Stimulated activated CD4-positive, alpha-beta T cell treated with anti-CD3 and anti-CD28 coated beads, Interleukin-12 subunit alpha, Interleukin-12 subunit beta, amount 100 ng/mL, for 48 hours (primary cell): ENCODE measurements at regions not wholly inside any gene's neighbourhood (a gene's known extent, or its start where the extent isn't known, plus 50 kb on each side); places are given as distances from the start of the nearest gene placed in this dataset.

Experiments used
- DNase-seq, 3 donors: peaks; one replicate each; pipeline ENCODE4 v3.0.0-alpha.2; 2020; ENCODE audit warnings: low read depth in 2 of 3, low spot score in 1 of 3

- DNase-seq: no peak
Measured at GRCh38 chr4:129543299-129543698, 447.3 kb downstream of the C4orf33 start.

DNA sequence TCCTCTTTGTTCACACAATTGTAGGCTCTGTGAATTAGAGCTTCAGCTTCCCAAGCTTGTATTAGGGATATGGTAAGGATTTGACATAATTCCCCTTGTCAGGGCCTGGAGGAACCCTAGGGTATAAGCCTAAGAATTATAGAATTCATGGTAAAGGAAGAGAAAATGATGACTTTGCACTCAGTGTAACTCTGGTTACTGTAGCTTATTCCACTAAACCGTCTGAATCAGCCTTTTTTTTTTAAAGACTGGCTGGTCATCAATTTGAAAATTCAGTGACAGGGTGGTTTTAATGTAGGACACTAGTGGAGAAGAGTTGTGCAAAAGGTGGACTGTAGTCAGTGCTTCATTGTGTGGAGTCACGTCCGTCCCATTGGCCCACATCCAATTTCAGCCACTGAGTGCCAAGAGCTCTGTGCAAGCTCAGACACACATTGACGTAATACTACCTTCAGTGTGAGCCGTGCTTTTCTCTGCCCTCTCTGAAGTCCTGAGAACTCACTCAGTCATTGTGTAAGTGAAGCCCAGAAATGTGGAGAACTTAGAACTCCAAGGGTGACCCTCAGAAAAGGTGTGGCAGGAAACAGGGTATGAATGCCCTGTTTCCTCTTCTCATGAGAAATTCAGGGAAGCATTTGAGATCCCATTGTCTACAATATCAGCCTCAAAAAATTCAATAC lies 449.8 kb downstream of the C4orf33 start:
- DNase-seq: no peak

GRCh38 chr4:129546531-129546930 lies 450.6 kb downstream of the C4orf33 start:
- no peak for DNase-seq

GRCh38 chr4:129550281-129550785 lies 454.4 kb downstream of the C4orf33 start:
- DNase-seq: no peak

DNA sequence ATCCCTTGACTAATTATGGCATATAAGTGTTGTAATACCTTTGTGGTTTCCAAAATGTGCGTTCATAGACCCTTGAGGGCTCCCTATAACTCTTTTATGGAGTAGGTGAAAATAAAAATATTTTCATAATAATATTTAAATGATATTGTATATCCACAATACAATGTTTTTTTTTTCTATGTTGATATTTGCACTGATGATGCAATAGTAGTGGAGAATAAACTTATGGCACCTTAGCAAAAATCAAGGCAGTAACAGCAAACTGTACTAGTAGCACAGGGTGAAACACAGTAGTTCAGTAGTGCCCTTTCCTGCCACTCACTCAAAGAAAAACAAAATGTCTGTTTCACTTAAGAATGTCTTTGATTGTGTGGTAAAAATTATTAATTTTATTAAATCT lies 465.3 kb downstream of the C4orf33 start:
- no peak for DNase-seq

DNA sequence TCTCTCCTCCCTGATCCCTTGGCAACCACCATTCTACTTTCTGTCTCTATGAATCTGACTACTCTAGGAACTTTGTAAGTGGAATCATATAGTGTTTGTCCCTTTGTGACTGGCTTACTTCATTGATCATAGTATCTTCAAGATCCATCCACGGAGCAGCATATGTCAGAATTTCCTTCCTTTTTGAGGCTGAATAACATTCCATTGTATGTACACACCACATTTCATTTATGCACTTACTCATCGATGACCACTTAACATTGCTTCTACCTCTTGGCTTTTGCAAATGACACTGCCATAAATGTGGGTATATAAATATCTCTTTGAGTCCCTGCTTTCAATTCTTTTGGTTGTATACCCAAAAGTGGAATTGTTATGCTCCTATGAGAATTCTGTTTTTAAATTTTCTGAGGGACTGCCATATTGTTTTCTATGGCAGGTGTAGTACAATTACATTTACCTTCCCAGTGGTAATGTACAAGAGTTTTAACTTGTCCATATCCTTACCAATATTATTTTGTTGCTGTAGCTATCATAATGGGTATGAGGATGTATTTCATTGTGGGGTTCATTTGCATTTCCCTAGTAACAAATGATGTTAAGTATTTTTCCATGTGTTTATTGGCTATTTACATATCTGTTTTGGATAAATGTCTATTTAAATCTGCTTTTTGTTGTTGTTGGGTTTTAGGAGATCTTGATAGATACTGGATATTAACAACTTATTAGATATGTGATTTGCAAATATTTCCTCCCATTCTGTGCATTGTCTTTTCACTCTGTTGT lies 466.1 kb downstream of the C4orf33 start:
- no peak for DNase-seq

DNA sequence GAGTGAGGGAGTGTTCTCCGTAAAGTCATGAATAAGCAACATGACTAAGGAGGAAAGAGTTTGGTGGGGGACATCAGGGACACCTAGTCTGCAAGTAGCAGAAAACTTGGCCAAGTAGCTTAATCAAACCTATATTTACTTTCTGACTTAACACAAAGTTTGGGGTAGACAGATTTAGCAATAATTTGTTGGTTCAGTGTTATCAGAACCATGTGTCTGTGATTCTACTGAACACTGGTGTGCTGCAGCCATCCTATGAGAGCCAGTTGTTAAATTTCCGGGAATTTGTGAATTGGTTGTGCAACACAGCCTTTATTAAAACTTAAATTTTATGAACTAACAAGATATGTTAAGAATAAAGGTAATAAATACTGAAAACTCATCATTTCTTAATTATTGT lies 469.3 kb downstream of the C4orf33 start:
- DNase-seq: no peak

- DNase-seq: no peak
Measured at GRCh38 chr4:129570326-129570725, 474.4 kb downstream of the C4orf33 start.

GRCh38 chr4:129578336-129578735 lies 482.4 kb downstream of the C4orf33 start:
- no peak for DNase-seq

- DNase-seq: no peak
Measured at GRCh38 chr4:129581305-129581704, 485.4 kb downstream of the C4orf33 start.

- DNase-seq: no peak
Measured at GRCh38 chr4:129583868-129584267, 487.9 kb downstream of the C4orf33 start.

GRCh38 chr4:129598582-129598981 lies 502.6 kb downstream of the C4orf33 start:
- DNase-seq: no peak

- DNase-seq: no peak
Measured at GRCh38 chr4:129600898-129601297, 504.9 kb downstream of the C4orf33 start.

DNA sequence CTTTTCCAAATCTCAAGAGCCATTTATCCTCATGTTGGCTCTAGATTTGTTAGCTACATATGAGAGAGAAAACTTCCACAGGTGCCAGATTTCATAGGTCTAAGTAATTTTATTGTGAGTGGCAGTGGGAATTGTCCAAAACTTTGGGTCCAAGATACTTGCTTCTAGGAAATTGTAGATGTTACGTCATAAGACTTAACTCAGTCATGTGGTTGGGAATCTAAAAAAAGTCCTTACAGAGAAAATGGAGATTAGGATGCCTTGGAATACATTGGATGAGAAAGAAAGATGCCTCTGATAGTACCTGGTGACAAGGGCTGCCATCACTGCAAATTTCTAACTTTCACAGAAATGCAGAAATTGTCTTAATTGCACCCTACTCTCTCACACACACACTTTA lies 506.5 kb downstream of the C4orf33 start:
- DNase-seq: no peak

DNA sequence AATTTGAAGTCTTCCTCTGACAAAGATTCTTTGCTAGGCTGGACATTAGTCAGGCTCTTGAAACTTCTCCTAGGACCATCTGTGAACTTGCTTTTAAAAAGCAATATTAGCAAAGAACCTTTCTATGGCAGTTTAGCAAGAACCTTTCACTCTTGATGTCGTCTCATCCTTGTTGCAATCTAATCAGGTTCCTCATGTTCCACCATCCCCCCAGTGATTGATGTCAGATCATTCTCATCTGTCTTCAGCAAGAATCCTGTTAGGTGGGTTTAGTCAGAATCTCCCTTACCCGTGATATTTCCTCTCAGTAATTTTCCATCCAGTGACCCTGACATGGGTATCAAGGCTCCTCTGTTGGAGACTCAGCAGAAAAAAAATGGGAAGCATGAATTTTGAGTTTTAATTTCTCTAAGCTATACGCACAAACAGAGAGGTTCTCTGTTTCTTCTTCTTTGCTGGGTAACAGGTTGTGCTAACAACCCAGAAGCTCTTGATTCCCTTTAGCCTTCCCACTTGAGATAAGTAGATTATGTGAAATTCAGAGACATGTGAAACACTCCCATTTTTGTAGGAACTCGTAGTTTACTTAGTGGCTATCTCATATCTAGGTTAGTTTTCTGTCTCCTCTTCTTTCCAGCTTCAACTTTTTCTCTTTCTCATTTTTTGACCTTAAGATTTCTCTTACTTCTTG lies 507.4 kb downstream of the C4orf33 start:
- DNase-seq: no peak

GRCh38 chr4:129604632-129605255 lies 508.8 kb downstream of the C4orf33 start:
- DNase-seq: no peak

DNA sequence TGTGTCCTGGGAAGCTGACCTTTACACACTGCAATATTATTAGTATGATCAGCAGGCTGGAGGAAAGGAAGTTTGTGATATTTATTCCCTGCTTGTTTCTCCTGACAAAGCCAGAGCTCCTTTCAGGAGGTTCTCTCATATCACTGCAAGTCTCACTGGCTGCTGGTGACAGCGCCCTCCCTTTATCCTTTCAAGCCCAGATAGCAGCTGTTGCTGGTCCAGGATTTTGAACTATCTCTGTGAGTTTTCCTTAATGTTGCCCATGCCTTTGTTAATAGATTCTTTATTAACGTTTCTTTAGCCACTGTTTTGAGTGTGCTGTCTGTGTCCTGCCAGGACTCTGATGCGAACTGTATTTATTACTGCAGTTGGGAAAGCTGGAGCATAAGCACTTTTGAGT lies 518.7 kb downstream of the C4orf33 start:
- DNase-seq: no peak

GRCh38 chr4:129622566-129622965 lies 526.6 kb downstream of the C4orf33 start:
- no peak for DNase-seq

DNA sequence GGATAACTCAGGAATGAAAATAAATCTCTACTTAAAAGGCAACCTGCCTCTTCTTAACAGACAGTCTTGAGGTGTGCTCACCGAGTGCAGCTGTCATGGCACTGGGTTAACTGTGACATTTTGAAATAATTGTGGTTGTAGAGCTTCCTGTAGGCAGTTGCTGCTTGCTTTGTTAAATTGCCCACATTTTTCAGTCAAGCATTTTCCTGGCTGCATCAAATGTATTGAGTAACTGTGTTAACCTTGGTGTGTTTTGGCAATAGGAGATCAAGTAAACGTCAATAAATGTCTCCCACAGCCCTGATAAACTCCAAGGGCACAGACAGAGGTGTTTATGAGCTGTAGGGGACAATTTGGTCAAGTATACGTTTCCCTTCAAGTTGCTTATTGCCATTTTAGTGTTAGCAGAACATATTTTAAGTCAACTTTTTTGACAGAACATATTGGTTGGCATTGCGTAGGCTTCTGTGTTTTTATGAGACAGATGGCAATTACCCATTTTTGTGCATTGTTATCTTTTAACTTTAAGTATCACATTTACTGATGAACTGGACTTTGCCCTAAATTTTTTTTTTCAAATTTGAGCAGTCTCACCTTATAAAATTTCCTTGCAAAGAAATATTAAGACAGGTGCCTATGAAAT lies 527.4 kb downstream of the C4orf33 start:
- no peak for DNase-seq

DNA sequence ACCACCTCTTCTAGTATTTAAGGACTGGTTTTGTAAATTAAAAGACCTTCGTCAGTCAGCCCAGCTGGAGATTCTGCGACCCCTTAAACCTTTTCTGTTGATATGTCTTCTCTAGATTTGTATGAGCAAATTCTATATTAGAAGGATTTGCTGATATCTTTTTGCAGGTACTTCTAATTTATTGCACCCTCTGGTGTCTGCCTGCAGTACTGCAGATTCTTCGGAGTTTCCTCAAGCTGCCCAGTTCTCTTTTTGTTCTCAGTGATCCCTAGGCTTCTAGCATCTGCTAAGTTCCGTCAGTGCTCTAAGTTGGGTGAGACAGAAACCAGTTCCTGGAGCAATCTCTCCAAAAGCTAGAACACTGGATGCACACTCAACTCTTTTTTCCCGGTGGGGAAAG lies 545.2 kb downstream of the C4orf33 start:
- DNase-seq: peak; percentile 0 to 46 (median 12)

DNA sequence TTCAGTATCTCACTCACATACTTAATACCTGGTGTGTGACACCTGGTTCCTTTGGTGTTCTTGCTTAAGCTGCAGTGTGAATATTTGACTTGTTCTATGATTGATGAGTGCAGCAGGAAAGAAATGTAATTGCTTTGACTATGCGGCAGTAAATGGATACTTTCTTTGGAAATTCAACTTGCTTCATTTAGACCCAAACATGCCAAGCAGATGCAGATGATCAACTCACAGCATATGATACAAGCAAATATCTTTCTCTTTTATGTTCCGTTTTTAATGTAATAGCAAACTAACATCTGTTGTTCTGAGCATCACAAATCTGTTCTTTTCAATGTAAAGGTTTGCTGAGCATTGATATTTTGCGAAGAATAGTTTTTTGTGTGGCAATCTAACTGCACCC lies 549.5 kb downstream of the C4orf33 start:
- DNase-seq: no peak
